Motor neuron (in vitro differentiated cells): ENCODE measurements at regions not wholly inside any gene's neighbourhood (a gene's known extent, or its start where the extent isn't known, plus 50 kb on each side); places are given as distances from the start of the nearest gene placed in this dataset.
A peak's percentile ranks its signal among the peaks of the same experiment; 100 is the strongest.

Source experiments
- ATAC-seq, 8 experiments: fragments of 200-7000 bp; cut with Tn5 transposase; replicated peaks in 6 of 8; 2 replicates each; pipeline ENCODE4 v1.8.0; 2021; ENCODE audit warnings: mild to moderate bottlenecking in 8 of 8, moderate library complexity in 8 of 8
- H3K27ac ChIP-seq, 2 donors: fragments of 250-450 bp; sonication (Bioruptor Pico); 2 replicates each; pipeline ENCODE4 v1.9.0; 2021; ENCODE audit warnings: antibody characterized with exemption in 2 of 2, mild to moderate bottlenecking in 2 of 2, moderate library complexity in 1 of 2
- H3K4me1 ChIP-seq, 2 donors: fragments of 250-450 bp; sonication (Bioruptor Pico); replicated peaks in 1 of 2; 2 replicates each; pipeline ENCODE4 v1.6.1; 2021; ENCODE audit warnings: antibody characterized with exemption in 2 of 2, mild to moderate bottlenecking in 2 of 2, moderate library complexity in 1 of 2
- H3K4me3 ChIP-seq, 5 donors: fragments of 250-450 bp; sonication (Bioruptor Pico); 2 replicates each; pipeline ENCODE4 v1.9.0; 2021; ENCODE audit warnings: antibody characterized with exemption in 5 of 5, mild to moderate bottlenecking in 5 of 5, moderate library complexity in 4 of 5
- WGBS, 10 experiments: fragments of 450-650 bp; shearing (Covaris generic); methylation state at CpG; one replicate each; pipeline ENCODE4 v1.0.0; 2022; 5-methylcytosine and 5-hydroxymethylcytosine counted together
- in situ Hi-C, 9 experiments: fragments of 400-800 bp; cut with MboI; loops; one replicate each; pipeline ENCODE4 v1.15.0; 2021; ENCODE audit warnings: low sequenced_read_pairs in 9 of 9, low pct_unique_long_range_greater_than_20kb in 2 of 9; ENCODE audit not compliant: unreplicated experiment in 9 of 9

DNA sequence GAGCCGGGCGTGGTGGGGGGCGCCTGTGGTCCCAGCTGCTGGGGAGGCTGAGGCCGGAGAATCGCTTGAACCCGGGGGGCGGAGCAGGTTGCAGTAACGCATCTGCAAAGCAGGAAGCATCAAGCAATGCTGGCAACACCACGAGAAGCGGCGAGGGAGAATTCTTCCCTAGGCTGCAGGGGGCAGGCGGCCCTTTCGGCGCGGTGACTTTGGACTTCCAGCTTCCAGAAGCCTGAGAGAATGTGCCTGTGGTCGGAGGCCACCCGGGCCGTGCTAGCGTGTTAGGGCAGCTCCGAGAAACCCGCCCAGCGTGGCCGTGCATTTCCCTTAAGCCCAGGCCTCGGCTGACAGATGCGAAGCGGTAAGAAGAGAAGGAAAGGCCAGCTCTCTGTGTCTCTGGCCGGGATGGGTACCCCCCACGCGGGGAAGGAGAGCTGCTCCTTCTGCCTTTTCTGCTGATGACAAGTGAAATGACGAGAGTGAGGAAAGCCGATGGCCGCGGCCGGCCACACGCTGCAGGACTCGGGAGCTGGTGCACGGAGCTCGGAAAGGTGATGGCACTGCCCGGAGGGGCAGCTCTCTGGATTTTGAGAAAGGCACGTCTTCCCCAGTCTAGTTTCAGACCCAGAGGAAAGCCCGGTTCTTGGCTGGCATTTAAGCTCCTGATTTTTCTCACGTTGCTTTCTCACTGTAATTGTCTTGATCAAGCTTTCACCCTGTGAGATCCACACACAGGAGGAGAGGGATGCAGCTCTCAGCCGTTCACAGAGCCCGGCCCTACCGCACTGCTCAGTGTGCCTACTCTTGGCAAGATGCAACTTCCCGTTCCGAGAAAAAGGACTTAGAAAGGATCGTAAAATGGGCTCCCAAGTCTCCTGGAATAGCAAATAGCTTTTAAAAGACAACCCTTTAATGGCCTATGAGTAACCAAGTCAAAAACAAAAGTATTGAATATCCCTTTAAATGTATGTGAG is 68.3 kb upstream of the EXOC2 start:
- 22 to 100% (median 81%) methylated on average over 1 to 16 of the region's 48 CpGs for WGBS, 10 experiments
- Histone ChIP-seq H3K4me3 (no peak overlapping the region), H3K4me1 (no peaks in the 10 kb centered on the region), H3K27ac (no peak overlapping the region)
- peak in 1 of 8 experiments; percentile 14 for ATAC-seq
- in situ Hi-C loops: no loop called here

DNA sequence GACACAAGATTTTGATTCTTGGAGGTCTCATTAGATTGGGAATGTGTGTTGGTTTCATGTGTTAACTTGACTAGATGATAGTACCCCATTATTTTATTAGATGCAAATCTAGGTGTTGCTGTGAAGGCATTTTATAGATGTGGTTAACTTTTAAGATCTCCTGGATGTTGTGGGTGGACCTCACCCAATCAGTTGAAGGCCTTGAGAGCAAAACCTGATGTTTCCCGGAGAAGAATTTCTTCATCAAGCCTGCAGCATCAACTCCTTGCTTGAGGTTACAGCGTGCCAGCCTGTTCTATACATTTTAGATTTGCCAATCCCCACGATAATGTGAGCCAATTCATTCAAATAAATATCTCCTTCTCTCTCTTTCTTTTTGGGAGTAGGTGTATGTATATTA is 66.8 kb upstream of the EXOC2 start:
- Histone ChIP-seq H3K27ac (no peak overlapping the region), H3K4me3 (no peak overlapping the region), H3K4me1 (no peaks in the 10 kb centered on the region)
- 64 to 100% (median 90%) methylated on average over 1 to 3 of the region's 3 CpGs; no CpG with 5 or more reads in 2 of the 10 experiments for WGBS, 10 experiments
- in situ Hi-C loops: no loop called here
- no peak for ATAC-seq

DNA sequence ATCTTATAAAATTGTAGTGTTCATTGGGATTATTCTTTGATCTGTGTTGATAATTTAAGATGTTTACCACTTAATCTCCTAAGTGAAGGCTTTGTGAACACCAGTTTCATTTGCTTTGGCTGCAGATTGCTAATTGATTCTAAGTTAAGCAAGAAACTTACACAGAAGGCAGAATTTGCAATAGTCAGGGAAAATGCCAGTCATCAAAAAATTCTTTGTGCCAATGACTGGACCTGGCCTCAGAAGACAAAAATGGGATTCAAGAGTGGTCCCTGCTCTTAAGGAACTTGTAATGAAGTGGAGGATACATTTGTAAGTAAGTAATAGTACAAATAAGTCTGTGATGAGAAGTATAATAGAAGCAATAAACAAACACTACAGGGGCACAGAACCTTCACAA is 63.3 kb upstream of the EXOC2 start:
- no peaks in the 10 kb centered on the region for H3K4me1 ChIP-seq
- no peak overlapping the region for H3K27ac ChIP-seq
- H3K4me3 ChIP-seq: no peak overlapping the region
- in situ Hi-C loops: no loop called here
- ATAC-seq: no peak

DNA sequence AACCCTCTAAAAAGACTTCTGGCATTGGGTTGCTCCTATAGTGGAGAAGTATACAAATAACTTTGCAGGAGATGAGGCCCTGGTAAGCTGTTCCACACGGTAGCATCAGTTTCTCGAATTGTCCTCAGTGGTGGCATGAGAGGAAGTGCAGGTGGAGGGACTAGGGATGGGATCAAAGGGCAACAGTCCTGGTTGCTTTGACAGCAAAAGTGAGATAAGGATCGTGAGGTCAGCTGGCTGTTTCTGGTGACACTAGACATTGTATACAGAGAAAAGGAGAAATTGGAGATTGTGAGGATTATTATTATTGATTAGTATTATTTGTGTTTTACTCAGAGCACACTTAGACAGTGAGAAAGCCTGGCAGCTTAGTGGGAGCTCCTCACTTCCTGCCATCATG is 61.3 kb upstream of the EXOC2 start:
- 29 to 100% (median 80%) methylated on average over 1 to 3 of the region's 3 CpGs; no CpG with 5 or more reads in 1 of the 10 experiments for whole genome bisulfite sequencing, 10 experiments
- in situ Hi-C loops: no loop called here
- H3K4me1 ChIP-seq: no peaks in the 10 kb centered on the region
- ATAC-seq: no peak
- no peak overlapping the region for H3K27ac ChIP-seq
- H3K4me3 ChIP-seq: no peak overlapping the region

DNA sequence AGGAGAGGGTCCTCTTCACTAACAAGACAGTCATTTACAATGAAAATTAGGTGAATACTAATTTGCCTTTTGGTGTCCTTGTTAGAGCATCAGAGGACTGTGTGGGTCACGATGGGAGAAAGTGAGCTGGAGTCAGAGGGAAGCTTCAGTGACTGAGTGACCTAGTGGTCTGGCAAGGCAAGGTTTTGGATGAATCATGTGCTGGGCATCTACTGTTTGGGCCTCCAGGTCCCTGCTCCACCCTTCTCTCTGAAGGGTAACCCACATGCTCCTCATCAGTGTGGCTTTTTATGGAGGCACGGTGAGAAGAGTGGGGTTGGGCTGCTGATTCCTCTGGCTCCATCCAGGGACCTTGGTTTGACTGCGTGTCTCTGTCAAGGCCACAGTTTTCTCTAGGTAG is 60.5 kb upstream of the EXOC2 start:
- in situ Hi-C loops: no loop called here
- ATAC-seq: peak in 1 of 8 experiments; percentile 20
- WGBS, 10 experiments: 57 to 81% (median 77%) methylated on average over 2 to 3 of the region's 3 CpGs; no CpG with 5 or more reads in 7 of the 10 experiments

DNA sequence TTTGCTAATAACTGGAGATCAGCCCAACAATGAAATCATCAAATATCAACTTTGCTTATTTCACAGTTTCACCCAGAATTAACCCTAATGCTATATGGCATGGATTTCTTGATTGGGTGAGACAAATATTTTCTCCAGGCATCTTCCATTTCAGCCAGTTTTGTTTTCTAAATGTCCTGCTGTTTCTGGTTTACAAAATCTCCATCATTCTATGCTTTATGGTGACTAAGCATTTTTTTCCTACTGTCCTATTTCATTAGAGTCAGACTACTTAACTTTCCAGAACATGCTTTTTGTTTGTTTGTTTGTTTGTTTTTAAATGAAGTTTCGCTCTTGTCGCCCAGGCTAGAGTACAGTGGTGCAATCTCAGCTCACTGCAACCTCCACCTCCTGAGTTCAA is 59.5 kb upstream of the EXOC2 start:
- no peaks in the 10 kb centered on the region for H3K4me1 ChIP-seq
- no peak overlapping the region for H3K4me3 ChIP-seq
- in situ Hi-C loops: no loop called here
- H3K27ac ChIP-seq: no peak overlapping the region
- no peak for ATAC-seq
- WGBS, 10 experiments: 80 to 100% (median 90%) methylated on average over 2 of the region's 2 CpGs; no CpG with 5 or more reads in 5 of the 10 experiments

More for the DNA sequence above, 60.5 kb upstream of the EXOC2 start:
- no peak overlapping the region for H3K27ac ChIP-seq
- H3K4me3 ChIP-seq: no peak overlapping the region
- H3K4me1 ChIP-seq: no peaks in the 10 kb centered on the region

DNA sequence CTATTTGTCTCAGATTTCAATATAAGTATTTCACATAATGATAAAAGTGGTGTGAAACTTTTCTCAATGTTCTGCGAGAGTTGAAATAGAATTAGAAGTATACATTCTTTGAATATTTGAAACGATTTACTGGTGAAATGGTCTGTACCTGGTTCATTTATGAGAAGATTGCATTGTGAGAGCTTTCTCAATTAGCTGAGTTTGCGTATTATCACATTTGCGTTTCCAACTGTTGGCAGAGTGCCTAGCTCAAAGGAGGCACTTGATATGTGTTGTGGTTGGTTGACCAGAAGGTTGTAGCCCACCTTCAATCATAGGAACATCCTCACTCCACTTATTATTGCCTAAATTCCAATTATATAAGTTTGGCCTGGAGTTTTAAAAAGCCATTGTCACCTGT is 58.8 kb upstream of the EXOC2 start:
- H3K4me3 ChIP-seq: no peak overlapping the region
- H3K27ac ChIP-seq: no peak overlapping the region
- ATAC-seq: no peak
- no peaks in the 10 kb centered on the region for H3K4me1 ChIP-seq
- 39 to 92% (median 73%) methylated on average over 2 to 4 of the region's 4 CpGs; no CpG with 5 or more reads in 2 of the 10 experiments for WGBS, 10 experiments
- in situ Hi-C loops: no loop called here

DNA sequence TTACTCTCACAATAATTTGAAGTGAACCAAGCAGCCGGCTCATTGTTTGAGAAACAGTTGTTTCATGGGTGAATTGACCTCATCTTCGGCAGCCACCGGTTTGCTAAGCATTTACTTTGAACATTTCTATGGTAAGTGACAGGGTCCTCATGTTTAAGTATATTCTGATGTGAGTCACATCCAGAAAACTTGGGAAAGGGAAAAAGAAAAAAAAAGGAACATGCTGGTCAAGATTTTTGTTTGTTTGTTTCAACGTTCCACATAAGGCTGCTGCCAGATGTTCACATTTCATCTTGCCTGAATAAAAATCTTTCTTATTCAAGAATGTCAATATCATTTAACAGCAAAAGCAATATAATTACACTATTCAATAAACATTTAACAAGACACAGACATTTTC is 55.0 kb upstream of the EXOC2 start:
- WGBS, 10 experiments: 10 to 96% (median 80%) methylated on average over 4 of the region's 4 CpGs; no CpG with 5 or more reads in 1 of the 10 experiments
- H3K4me3 ChIP-seq: no peak overlapping the region
- in situ Hi-C loops: no loop called here
- H3K4me1 ChIP-seq: no peaks in the 10 kb centered on the region
- H3K27ac ChIP-seq: no peak overlapping the region
- ATAC-seq: no peak

DNA sequence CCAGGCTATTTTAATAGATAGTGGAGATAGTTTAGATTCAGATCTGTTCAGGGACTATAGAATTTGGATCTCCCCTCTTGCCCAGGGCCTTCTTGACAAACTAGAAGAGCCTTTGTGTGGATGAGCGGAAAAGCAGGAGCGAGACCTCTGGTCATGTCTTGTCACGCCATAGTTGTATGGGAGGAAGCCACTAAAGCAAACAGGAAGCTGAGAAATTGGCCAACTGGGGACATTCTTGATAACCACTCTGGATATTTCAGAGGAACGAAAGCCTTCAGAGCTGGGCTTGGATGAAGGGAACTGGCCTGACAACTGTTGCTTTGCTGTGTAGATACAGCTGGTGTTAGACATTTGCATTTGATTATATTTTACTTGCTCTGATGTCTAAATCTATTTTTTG is 54.1 kb upstream of the EXOC2 start:
- ATAC-seq: no peak
- WGBS, 10 experiments: 63 to 100% (median 98%) methylated on average over 1 to 4 of the region's 4 CpGs; no CpG with 5 or more reads in 1 of the 10 experiments
- in situ Hi-C loops: no loop called here
- Histone ChIP-seq H3K4me1 (no peaks in the 10 kb centered on the region), H3K27ac (no peak overlapping the region), H3K4me3 (no peak overlapping the region)

DNA sequence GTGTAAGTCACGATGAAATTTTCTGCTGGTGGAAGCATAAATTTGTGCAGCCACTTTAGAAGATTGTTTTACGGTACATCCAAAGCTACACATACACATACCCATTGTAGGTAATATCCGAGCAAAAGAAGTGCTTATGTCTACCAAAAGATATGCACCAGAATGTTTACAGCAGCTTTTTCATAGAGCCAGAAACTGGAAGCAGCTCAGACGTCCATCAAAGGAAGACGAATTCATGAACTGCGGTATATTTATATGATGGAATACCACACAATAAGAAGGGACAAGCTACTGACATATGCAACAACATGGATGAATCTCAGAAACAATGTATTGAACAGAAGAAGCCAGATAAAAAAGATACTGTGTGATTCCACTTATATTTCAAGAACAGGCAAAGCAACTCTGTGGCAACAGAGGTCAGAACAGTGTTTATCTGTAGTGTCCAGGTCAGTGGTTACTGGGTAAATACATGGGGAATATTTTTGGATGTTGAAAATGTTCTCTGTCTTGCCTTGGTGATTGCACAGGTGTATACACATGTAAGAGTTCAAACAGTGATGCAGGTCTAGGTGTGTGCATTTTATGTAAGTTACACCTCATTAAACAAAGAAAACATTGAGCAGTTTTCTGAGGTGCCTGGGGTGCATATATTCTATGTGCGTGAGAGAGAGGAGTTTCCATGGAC is 51.9 kb upstream of the EXOC2 start:
- ATAC-seq: no peak

DNA sequence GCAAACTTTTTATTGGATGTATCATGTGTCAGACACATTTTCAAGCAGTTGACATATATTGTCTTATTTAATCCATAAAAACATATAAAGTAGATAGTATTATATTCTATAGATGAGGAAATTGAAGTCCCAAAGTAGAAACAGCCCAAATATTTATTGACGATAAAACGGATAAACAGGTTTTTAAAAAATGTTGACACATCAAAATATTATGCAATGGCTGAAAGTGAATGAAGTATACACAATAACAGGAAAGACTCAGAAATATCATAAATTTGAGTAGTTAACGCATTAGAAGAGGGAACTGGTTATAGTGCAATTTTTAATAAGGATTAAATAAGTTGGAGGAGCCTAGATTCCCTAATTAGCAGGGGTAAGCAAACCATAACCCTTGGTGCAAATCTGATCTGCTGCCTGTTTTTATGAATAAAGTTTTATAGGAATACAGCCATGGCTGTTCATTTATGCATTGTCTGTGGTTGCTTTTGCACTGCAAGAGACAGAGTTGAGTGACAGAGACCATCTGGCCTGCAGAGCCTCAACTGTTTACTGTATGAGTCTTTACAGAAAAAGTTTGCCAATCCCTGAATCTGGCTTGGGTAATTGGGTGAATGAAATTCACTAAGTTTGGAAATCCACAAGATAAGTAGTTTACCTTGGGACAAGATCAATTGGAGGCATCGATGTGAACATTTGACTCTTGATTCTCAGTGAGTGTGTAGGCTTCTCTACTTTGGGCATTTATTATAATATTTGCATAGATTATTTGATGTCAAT is 50.6 kb upstream of the EXOC2 start:
- in situ Hi-C loops: no loop called here
- ATAC-seq: no peak
- WGBS, 10 experiments: 40 to 85% (median 67%) methylated on average over 3 to 4 of the region's 4 CpGs; no CpG with 5 or more reads in 1 of the 10 experiments

More for the DNA sequence above, 51.9 kb upstream of the EXOC2 start:
- WGBS, 10 experiments: 35 to 100% (median 80%) methylated on average over 1 to 7 of the region's 7 CpGs; no CpG with 5 or more reads in 1 of the 10 experiments
- Histone ChIP-seq H3K27ac (no peak overlapping the region), H3K4me1 (no peaks in the 10 kb centered on the region), H3K4me3 (no peak overlapping the region)
- in situ Hi-C loops: no loop called here

More for the DNA sequence above, 50.6 kb upstream of the EXOC2 start:
- Histone ChIP-seq H3K4me1 (no peaks in the 10 kb centered on the region), H3K4me3 (no peak overlapping the region), H3K27ac (no peak overlapping the region)
